ENCODE measurements at regions not wholly inside any gene's neighbourhood (a gene's known extent, or its start where the extent isn't known, plus 50 kb on each side); places are given as distances from the start of the nearest gene placed in this dataset.

DNA sequence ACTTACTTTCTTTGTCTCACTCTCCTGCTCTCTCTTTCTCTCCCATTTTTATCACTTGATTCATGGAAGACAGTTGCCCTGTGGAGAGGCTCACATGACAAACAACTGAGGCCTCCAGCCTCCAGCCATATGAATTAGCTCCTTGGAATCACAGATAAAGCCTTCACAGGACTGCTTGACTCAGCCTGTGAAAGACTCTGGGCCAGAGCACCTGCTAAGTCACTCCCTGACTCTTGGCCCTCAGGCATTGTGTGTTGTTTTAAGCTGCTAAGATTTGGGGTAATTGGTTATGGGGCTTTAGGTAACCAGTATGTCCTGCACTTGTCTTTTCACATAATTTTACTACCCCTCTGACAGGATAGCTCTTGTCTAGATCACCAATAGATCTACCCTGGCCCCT, 334.9 kb downstream of the SOX11 start:
- TF ChIP-seq, protein P1, sequence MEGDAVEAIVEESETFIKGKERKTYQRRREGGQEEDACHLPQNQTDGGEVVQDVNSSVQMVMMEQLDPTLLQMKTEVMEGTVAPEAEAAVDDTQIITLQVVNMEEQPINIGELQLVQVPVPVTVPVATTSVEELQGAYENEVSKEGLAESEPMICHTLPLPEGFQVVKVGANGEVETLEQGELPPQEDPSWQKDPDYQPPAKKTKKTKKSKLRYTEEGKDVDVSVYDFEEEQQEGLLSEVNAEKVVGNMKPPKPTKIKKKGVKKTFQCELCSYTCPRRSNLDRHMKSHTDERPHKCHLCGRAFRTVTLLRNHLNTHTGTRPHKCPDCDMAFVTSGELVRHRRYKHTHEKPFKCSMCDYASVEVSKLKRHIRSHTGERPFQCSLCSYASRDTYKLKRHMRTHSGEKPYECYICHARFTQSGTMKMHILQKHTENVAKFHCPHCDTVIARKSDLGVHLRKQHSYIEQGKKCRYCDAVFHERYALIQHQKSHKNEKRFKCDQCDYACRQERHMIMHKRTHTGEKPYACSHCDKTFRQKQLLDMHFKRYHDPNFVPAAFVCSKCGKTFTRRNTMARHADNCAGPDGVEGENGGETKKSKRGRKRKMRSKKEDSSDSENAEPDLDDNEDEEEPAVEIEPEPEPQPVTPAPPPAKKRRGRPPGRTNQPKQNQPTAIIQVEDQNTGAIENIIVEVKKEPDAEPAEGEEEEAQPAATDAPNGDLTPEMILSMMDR (conservative IDR thresholded peaks at IDR 0.05): no peak
- no peak for TF ChIP-seq ZFX (IDR thresholded peaks at IDR 0.05)
